Peyer's patch (tissue), 4 donors: ENCODE measurements at regions not wholly inside any gene's neighbourhood (a gene's known extent, or its start where the extent isn't known, plus 50 kb on each side); places are given as distances from the start of the nearest gene placed in this dataset.

ENCODE experiments used
- CTCF ChIP-seq, 6 experiments: fragments of 450-650 bp in 4 of 6; fragments of 200-600 bp in 2 of 6; sonication (generic) in 1 of 6; IDR thresholded peaks; one replicate each; pipeline ENCODE4 v1.5.1; 2017 to 2019; ENCODE audit warnings: antibody characterized with exemption in 6 of 6, mild to moderate bottlenecking in 3 of 6, moderate library complexity in 1 of 6
- POLR2A ChIP-seq, 2 donors: fragments of 450-650 bp; IDR thresholded peaks; one replicate each; pipeline ENCODE4 v1.5.1; 2017; ENCODE audit warnings: antibody characterized with exemption in 2 of 2, mild to moderate bottlenecking in 2 of 2, moderate library complexity in 2 of 2

GRCh38 chr15:62835762-62836161 lies 206.8 kb upstream of the TPM1 start:
- TF ChIP-seq CTCF (IDR thresholded peaks at IDR 0.05), result no peak
- TF ChIP-seq POLR2A (IDR thresholded peaks at IDR 0.05), result no peak
